C4-2B (cell line): ENCODE measurements at regions not wholly inside any gene's neighbourhood (a gene's known extent, or its start where the extent isn't known, plus 50 kb on each side); places are given as distances from the start of the nearest gene placed in this dataset.
"Not testable (repeated sequence)": the region's sequence is repeated elsewhere in the genome, so short reads cannot be mapped to it uniquely, and the experiment has no call there.

Experiments
- CTCF ChIP-seq: fragments of 450-650 bp; conservative IDR thresholded peaks from 2 replicates; pipeline ENCODE4 v1.5.1; 2017; ENCODE audit warnings: mild to moderate bottlenecking
- ZFX ChIP-seq: fragments of 450-650 bp; IDR thresholded peaks from 2 replicates; pipeline ENCODE4 v1.6.1; 2017

GRCh38 chr15:20307137-20307536 lies 234.5 kb downstream of the GOLGA6L6 start:
- TF ChIP-seq CTCF, ZFX: not testable (repeated sequence)
